ENCODE measurements at regions not wholly inside any gene's neighbourhood (a gene's known extent, or its start where the extent isn't known, plus 50 kb on each side); places are given as distances from the start of the nearest gene placed in this dataset.

DNA sequence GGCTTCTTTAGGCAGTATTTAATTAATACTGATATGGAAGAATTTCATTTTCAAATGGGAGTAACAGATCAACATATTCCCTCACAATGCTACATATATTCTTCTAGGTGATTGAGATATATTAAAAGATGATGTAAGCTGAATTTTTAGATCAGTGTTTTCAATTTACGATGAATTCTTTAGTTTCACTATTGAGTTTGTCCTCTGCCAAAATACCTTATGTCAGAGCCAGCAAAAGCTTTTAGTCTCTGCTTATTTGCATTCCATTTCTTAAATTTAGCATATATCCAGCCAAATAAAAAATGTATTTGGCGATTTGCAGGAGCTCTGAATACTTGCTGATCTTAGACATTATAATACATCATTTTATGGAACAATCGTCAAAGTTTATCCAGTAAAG lies 144.3 kb downstream of the MOSPD2 start:
- no peak overlapping the region for H2AK5ac ChIP-seq (ENCODE audit: low read depth, low read length)
- no peaks in the 10 kb centered on the region for H3K9me1 ChIP-seq (ENCODE audit: insufficient read depth, low read length)
- no peak overlapping the region for H2BK15ac ChIP-seq (ENCODE audit: low read depth, low read length)
- H4K91ac ChIP-seq (ENCODE audit: insufficient read depth, low read depth, low read length) = no peak overlapping the region
- H4K8ac ChIP-seq (ENCODE audit: low read depth in 2 of 2, low read length in 2 of 2) = no peak overlapping the region
- no peak overlapping the region for H3K9ac ChIP-seq (ENCODE audit: low read depth, low read length)
- H3K36me3 ChIP-seq (ENCODE audit: control insufficient read depth, insufficient read depth, low read length) = no peaks in the 10 kb centered on the region
- no peaks in the 10 kb centered on the region for H3K27me3 ChIP-seq (ENCODE audit: control insufficient read depth, insufficient read depth, low read length)
- H3K23ac ChIP-seq (ENCODE audit: low read depth, low read length) = no peak overlapping the region
- H3K14ac ChIP-seq (replicated peaks; ENCODE audit: low read depth, low read length) = no peak overlapping the region
- no peak overlapping the region for H3K27ac ChIP-seq (ENCODE audit: insufficient read depth, low read length)
- no peak overlapping the region for H2BK20ac ChIP-seq (ENCODE audit: low read depth, low read length)
- no peak for TF ChIP-seq BHLHE40 (IDR thresholded peaks at IDR 0.05; ENCODE audit: low read depth, low read length)
- TF ChIP-seq CHD1 (IDR thresholded peaks at IDR 0.05; ENCODE audit: low read depth, low read length) = no peak
- no peak for TF ChIP-seq NFE2L2 (IDR thresholded peaks at IDR 0.05; ENCODE audit: low read depth, low read length)
- no peak for TF ChIP-seq MAFK (IDR thresholded peaks at IDR 0.05; ENCODE audit: low read depth, low read length)
- no peak for TF ChIP-seq MAZ (IDR thresholded peaks at IDR 0.05; ENCODE audit: borderline replicate concordance, low read depth, low read length)
- TF ChIP-seq, protein P1, sequence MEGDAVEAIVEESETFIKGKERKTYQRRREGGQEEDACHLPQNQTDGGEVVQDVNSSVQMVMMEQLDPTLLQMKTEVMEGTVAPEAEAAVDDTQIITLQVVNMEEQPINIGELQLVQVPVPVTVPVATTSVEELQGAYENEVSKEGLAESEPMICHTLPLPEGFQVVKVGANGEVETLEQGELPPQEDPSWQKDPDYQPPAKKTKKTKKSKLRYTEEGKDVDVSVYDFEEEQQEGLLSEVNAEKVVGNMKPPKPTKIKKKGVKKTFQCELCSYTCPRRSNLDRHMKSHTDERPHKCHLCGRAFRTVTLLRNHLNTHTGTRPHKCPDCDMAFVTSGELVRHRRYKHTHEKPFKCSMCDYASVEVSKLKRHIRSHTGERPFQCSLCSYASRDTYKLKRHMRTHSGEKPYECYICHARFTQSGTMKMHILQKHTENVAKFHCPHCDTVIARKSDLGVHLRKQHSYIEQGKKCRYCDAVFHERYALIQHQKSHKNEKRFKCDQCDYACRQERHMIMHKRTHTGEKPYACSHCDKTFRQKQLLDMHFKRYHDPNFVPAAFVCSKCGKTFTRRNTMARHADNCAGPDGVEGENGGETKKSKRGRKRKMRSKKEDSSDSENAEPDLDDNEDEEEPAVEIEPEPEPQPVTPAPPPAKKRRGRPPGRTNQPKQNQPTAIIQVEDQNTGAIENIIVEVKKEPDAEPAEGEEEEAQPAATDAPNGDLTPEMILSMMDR (conservative IDR thresholded peaks at IDR 0.05; ENCODE audit: low read depth, low read length) = no peak
- TF ChIP-seq RCOR1 (IDR thresholded peaks at IDR 0.05; ENCODE audit: insufficient replicate concordance, low read length) = no peak
- TF ChIP-seq SMC3 (IDR thresholded peaks at IDR 0.05; ENCODE audit: low read depth, low read length) = no peak
- no peak for TF ChIP-seq MXI1 (IDR thresholded peaks at IDR 0.05; ENCODE audit: borderline replicate concordance, low read depth, low read length)
- no peak for TF ChIP-seq RAD21 (IDR thresholded peaks at IDR 0.05; ENCODE audit: low read length)
- TF ChIP-seq POLR2A (IDR thresholded peaks at IDR 0.05; ENCODE audit: low read depth, low read length) = no peak
- TF ChIP-seq, protein P2, sequence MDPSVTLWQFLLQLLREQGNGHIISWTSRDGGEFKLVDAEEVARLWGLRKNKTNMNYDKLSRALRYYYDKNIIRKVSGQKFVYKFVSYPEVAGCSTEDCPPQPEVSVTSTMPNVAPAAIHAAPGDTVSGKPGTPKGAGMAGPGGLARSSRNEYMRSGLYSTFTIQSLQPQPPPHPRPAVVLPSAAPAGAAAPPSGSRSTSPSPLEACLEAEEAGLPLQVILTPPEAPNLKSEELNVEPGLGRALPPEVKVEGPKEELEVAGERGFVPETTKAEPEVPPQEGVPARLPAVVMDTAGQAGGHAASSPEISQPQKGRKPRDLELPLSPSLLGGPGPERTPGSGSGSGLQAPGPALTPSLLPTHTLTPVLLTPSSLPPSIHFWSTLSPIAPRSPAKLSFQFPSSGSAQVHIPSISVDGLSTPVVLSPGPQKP (IDR thresholded peaks at IDR 0.05; ENCODE audit: borderline replicate concordance, low read depth, low read length) = no peak
- TF ChIP-seq RFX5 (IDR thresholded peaks at IDR 0.05; ENCODE audit: low read depth, low read length) = no peak
- no peak overlapping the region for H4K5ac ChIP-seq (ENCODE audit: low read depth, low read length)
- H3K4me3 ChIP-seq (ENCODE audit: insufficient read depth, low read depth, low read length) = no peak overlapping the region
- BruUV-seq (replicated peaks) = no TSS peak
- ChIA-PET CTCF (no interaction called here), POLR2A (ENCODE audit: unreplicated experiment) (no interaction called here)
- intact Hi-C loops (cut with micrococcal nuclease) = no loop called here
- no peak overlapping the region for H2BK5ac ChIP-seq (ENCODE audit: low read depth, low read length, poor library complexity, severe bottlenecking)
- no peaks in the 10 kb centered on the region for H3K9me3 ChIP-seq (ENCODE audit: control insufficient read depth, insufficient read depth, low read length)
- no peak overlapping the region for H2AFZ ChIP-seq (replicated peaks; ENCODE audit: low read length, poor library complexity)
- no peak overlapping the region for H3K4ac ChIP-seq (ENCODE audit: low read depth, low read length)
- H4K20me1 ChIP-seq (ENCODE audit: insufficient read depth, low read length) = no peaks in the 10 kb centered on the region
- in situ Hi-C loops (cut with MboI; ENCODE audit: low sequenced_read_pairs) = no loop called here
- no CpG with 5 or more reads among the region's 3 CpGs for WGBS, 2 experiments (ENCODE audit: extremely low coverage in 2 of 2, insufficient read length in 1 of 2)
- no peak overlapping the region for H2BK120ac ChIP-seq (ENCODE audit: low read depth, low read length)
- H3K4me1 ChIP-seq (ENCODE audit: control insufficient read depth, insufficient read depth, low read length) = no peaks in the 10 kb centered on the region
- ATAC-seq (ENCODE audit: low read depth) = no peak
- dilution Hi-C loops (cut with HindIII; ENCODE audit: low sequenced_read_pairs, unreplicated experiment) = no loop called here
- no peaks in the 10 kb centered on the region for H3K79me1 ChIP-seq (ENCODE audit: low read depth in 1 of 2, low read length in 2 of 2)
- no peak overlapping the region for H3K4me2 ChIP-seq (ENCODE audit: low read depth, low read length)
- no peak overlapping the region for H3K56ac ChIP-seq (ENCODE audit: extremely low read depth, insufficient read depth, low read length)
- no peak for DNase-seq
- no peak overlapping the region for H2AK9ac ChIP-seq (replicated peaks; ENCODE audit: low read depth, low read length, poor library complexity)
- H3K18ac ChIP-seq (ENCODE audit: low read depth, low read length) = no peak overlapping the region

Measured in IMR-90 (cell line).